ENCODE measurements at regions not wholly inside any gene's neighbourhood (a gene's known extent, or its start where the extent isn't known, plus 50 kb on each side); places are given as distances from the start of the nearest gene placed in this dataset.

DNA sequence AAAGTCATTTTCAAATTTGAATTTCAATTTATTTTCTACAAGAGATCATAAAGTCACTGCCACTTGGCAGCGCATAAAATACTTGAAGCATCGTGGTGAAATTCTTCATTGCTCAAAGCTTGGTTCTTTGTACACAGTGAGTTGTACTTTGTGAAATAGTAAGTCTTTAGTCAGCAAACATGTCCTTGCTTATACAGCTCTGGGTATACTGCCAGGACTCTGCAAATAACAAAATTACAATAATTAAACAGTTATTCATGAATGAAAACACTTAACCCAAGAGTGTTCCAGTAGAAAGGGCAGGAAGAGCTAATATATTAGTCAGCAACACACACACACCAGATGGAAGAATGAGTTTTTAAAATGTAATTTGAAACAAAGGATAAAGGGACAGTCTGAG is 1300.9 kb upstream of the DIAPH2 start:
- TF ChIP-seq, protein P1, sequence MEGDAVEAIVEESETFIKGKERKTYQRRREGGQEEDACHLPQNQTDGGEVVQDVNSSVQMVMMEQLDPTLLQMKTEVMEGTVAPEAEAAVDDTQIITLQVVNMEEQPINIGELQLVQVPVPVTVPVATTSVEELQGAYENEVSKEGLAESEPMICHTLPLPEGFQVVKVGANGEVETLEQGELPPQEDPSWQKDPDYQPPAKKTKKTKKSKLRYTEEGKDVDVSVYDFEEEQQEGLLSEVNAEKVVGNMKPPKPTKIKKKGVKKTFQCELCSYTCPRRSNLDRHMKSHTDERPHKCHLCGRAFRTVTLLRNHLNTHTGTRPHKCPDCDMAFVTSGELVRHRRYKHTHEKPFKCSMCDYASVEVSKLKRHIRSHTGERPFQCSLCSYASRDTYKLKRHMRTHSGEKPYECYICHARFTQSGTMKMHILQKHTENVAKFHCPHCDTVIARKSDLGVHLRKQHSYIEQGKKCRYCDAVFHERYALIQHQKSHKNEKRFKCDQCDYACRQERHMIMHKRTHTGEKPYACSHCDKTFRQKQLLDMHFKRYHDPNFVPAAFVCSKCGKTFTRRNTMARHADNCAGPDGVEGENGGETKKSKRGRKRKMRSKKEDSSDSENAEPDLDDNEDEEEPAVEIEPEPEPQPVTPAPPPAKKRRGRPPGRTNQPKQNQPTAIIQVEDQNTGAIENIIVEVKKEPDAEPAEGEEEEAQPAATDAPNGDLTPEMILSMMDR (IDR thresholded peaks at IDR 0.05): no peak
- no peak for TF ChIP-seq POLR2A (IDR thresholded peaks at IDR 0.05)
